SK-N-SH (cell line): ENCODE measurements at regions not wholly inside any gene's neighbourhood (a gene's known extent, or its start where the extent isn't known, plus 50 kb on each side); places are given as distances from the start of the nearest gene placed in this dataset.
"Not testable (repeated sequence)": the region's sequence is repeated elsewhere in the genome, so short reads cannot be mapped to it uniquely, and the experiment has no call there.

Experiments used
- CTCF ChIP-seq: fragments of 200-600 bp; sonication (generic); IDR thresholded peaks from 2 replicates; pipeline ENCODE4 v1.6.1; 2017; ENCODE audit warnings: antibody characterized with exemption, mild to moderate bottlenecking, moderate library complexity
- JUND ChIP-seq: IDR thresholded peaks from 2 replicates; pipeline ENCODE4 v1.4.0; 2012
- MEF2A ChIP-seq: IDR thresholded peaks from 2 replicates; pipeline ENCODE4 v1.4.0; 2012; ENCODE audit warnings: low read depth, borderline replicate concordance
- PBX3 ChIP-seq: IDR thresholded peaks from 2 replicates; pipeline ENCODE4; 2012
- REST ChIP-seq: IDR thresholded peaks from 2 replicates; pipeline ENCODE4 v1.6.1; 2012; ENCODE audit warnings: mild to moderate bottlenecking, low read depth, low read length, moderate library complexity
- RXRA ChIP-seq: IDR thresholded peaks from 2 replicates; pipeline ENCODE4 v1.4.0; 2012; ENCODE audit warnings: low read depth, mild to moderate bottlenecking, borderline replicate concordance
- SIN3A ChIP-seq: IDR thresholded peaks from 2 replicates; pipeline ENCODE4 v1.6.1; 2012; ENCODE audit warnings: low read depth, mild to moderate bottlenecking, low read length, moderate library complexity, borderline replicate concordance
- TAF1 ChIP-seq: IDR thresholded peaks from 2 replicates; pipeline ENCODE4 v1.6.1; 2012; ENCODE audit warnings: low read depth, mild to moderate bottlenecking, low read length, moderate library complexity, borderline replicate concordance

GRCh38 chr22:26972915-26973314, 315.5 kb downstream of the MIAT start:
- TF ChIP-seq JUND, CTCF, RXRA, SIN3A, REST, TAF1, MEF2A, PBX3: not testable (repeated sequence)
